ENCODE measurements at regions not wholly inside any gene's neighbourhood (a gene's known extent, or its start where the extent isn't known, plus 50 kb on each side); places are given as distances from the start of the nearest gene placed in this dataset.

DNA sequence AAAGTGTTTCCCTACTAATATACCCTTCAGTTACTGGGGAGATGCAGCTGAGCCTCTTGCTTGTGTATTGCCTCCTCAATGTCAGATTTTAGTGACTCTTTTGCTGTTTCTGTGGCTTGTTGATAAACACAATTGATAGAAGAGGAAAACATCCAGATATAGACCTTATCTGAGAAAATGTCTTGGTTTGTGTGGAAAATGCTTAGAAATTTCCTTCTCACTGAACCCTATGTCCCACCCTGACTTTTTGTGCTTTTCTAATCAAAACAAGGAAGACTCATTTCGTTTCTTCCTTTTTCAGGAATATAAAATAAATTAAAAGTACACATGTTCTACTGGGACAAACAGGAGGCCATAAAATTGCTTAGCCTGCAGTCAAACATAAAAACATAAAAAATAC, 257.5 kb downstream of the PHF14 start:
- TF ChIP-seq, protein P1, sequence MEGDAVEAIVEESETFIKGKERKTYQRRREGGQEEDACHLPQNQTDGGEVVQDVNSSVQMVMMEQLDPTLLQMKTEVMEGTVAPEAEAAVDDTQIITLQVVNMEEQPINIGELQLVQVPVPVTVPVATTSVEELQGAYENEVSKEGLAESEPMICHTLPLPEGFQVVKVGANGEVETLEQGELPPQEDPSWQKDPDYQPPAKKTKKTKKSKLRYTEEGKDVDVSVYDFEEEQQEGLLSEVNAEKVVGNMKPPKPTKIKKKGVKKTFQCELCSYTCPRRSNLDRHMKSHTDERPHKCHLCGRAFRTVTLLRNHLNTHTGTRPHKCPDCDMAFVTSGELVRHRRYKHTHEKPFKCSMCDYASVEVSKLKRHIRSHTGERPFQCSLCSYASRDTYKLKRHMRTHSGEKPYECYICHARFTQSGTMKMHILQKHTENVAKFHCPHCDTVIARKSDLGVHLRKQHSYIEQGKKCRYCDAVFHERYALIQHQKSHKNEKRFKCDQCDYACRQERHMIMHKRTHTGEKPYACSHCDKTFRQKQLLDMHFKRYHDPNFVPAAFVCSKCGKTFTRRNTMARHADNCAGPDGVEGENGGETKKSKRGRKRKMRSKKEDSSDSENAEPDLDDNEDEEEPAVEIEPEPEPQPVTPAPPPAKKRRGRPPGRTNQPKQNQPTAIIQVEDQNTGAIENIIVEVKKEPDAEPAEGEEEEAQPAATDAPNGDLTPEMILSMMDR (IDR thresholded peaks at IDR 0.05) = no peak
- no peak for TF ChIP-seq EP300 (IDR thresholded peaks at IDR 0.05)

Data from tibial nerve (tissue), 4 donors.